ENCODE measurements at regions not wholly inside any gene's neighbourhood (a gene's known extent, or its start where the extent isn't known, plus 50 kb on each side); places are given as distances from the start of the nearest gene placed in this dataset.

- no peak for TF ChIP-seq CTCF (IDR thresholded peaks at IDR 0.05; ENCODE audit: low read depth, low read length)
Observed at GRCh38 chr2:8267048-8267447, 414.8 kb upstream of the ID2 start.

DNA sequence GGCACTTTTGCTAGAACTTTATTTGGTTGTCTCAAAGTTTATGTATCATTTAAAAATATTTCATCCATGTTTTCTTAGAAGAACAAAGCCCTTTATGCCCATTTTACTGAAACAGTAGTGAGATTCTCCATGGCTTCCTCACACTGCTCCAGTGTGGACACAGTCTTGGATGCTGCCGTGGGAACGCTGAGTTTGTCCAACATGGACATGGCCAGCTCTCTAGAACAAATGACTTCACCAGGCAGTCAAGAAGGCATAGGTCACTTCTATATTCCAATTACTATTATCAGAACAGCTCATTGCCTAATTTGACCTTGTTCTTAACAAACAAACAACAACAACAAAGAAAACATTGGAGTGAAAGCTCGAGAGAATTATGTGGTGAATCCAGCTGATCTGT is 414.1 kb upstream of the ID2 start:
- no peak for TF ChIP-seq CTCF (IDR thresholded peaks at IDR 0.05; ENCODE audit: low read depth, low read length)

More at GRCh38 chr2:8267048-8267447, 414.8 kb upstream of the ID2 start:
- H3K4me3 ChIP-seq (ENCODE audit: low read depth, low read length): no peak overlapping the region

DNA sequence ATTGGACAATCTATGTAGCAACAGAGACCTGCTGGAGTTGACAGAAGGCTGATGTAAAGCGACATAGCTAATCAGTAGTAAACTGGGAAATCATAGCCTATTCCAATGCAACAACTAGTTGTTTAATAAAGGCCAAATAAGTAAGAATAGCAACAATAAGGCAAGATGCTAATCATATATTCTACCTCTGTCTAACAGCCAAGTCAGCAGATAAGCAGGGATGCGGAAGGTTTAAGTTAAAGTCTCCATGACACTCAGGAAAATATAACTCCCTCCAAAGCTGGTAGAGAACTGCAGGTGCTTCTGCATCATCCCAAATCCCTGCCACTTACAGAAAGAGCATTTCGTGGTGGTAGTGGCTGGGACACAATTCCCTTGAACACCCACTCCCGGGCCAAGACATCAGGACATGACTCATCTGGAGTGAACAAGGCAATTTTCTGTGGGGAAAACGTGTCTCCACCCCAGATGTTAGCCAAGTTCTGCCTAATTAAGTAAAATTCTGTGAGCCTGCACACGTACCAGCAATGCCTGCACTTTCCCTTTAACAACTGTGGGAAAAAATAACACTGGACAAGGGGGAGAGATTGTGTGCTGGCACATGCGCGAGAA is 413.6 kb upstream of the ID2 start:
- no peak overlapping the region for H3K4me3 ChIP-seq (ENCODE audit: low read depth, low read length)
- TF ChIP-seq CTCF (IDR thresholded peaks at IDR 0.05; ENCODE audit: low read depth, low read length): no peak

More for the DNA sequence above, 414.1 kb upstream of the ID2 start:
- H3K4me3 ChIP-seq (ENCODE audit: low read depth, low read length): no peak overlapping the region

- no peak for TF ChIP-seq CTCF (IDR thresholded peaks at IDR 0.05; ENCODE audit: low read depth, low read length)
- no peak overlapping the region for H3K4me3 ChIP-seq (ENCODE audit: low read depth, low read length)
Observed at GRCh38 chr2:8270699-8271098, 411.2 kb upstream of the ID2 start.

GRCh38 chr2:8271461-8271860 is 410.4 kb upstream of the ID2 start:
- H3K4me3 ChIP-seq (ENCODE audit: low read depth, low read length): no peak overlapping the region
- no peak for TF ChIP-seq CTCF (IDR thresholded peaks at IDR 0.05; ENCODE audit: low read depth, low read length)

DNA sequence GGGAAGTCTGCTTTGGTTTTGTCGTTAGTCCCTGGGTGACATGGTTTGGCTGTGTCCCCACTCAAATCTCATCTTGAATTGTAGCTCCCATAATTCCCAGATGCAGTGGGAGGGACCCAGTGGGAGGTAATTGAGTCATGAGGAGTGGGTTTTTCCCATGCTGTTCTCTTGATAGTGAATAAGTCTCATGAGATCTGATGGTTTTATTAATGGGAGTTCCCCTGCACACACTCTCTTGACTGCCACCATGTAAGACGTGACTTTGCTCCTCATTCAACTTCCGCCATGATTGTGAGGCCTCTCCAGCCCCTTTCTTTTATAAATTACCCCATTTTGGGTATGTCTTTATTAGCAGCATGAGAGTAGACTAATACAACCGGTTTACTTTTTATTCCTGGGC is 405.8 kb upstream of the ID2 start:
- no peak overlapping the region for H3K4me3 ChIP-seq (ENCODE audit: low read depth, low read length)
- no peak for TF ChIP-seq CTCF (IDR thresholded peaks at IDR 0.05; ENCODE audit: low read depth, low read length)

DNA sequence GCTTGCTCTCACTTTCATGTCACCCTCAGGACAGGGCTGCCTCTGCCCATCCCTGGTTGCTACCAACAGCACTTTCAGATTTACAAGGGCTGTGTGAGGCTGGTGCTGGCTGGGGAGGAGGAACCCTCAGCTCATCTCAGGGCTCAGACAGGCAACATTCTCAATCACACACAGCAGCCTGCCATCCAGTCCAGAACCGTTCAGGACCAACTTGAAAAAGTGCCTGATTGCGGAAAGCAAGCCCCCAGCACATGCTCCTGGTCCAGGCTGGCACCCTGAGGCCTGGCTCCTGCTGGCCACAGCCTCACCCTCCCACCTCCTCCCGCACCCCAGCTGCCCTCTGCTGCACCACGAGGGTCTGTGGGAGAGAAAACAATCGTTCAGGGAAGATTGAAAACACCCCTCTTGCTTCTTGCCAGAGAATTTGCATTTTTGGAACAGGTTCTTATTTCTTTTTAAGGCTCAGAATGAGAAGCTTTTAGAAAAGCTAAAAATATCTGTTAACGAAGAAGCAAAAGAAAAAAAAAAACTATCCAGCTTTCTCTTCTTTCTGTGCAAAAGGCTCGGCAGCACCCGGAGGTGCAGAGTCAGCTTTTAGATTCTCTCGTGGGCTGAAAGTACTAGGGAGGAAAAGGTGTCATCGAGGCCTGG is 403.8 kb upstream of the ID2 start:
- H3K4me3 ChIP-seq (ENCODE audit: low read depth, low read length): no peak overlapping the region

More for the DNA sequence above, 403.8 kb upstream of the ID2 start:
- TF ChIP-seq CTCF (IDR thresholded peaks at IDR 0.05; ENCODE audit: low read depth, low read length): no peak
